ENCODE measurements at regions not wholly inside any gene's neighbourhood (a gene's known extent, or its start where the extent isn't known, plus 50 kb on each side); places are given as distances from the start of the nearest gene placed in this dataset.
"Not testable (repeated sequence)": the region's sequence is repeated elsewhere in the genome, so short reads cannot be mapped to it uniquely, and the experiment has no call there.

GRCh38 chr13:87952377-87952776 is 281.2 kb downstream of the SLITRK5 start:
- Histone ChIP-seq H3K4me3 (no peak overlapping the region), H3K27ac (no peak overlapping the region), H3K4me1 (replicated peaks in 1 of 2) (peaks cover 0 to 3% of the 10 kb centered on the region in 2 donors)
- WGBS, 10 experiments, result 6 to 100% (median 70%) methylated on average over 1 to 2 of the region's 2 CpGs
- ATAC-seq (replicated peaks in 6 of 8), result no peak
- in situ Hi-C loops (cut with MboI; ENCODE audit: low pct_unique_long_range_greater_than_20kb in 2 of 9, low sequenced_read_pairs in 9 of 9, unreplicated experiment in 9 of 9), result no loop called here

- Histone ChIP-seq H3K4me1 (replicated peaks in 1 of 2) (peaks cover 0 to 3% of the 10 kb centered on the region in 2 donors), H3K4me3 (no peak overlapping the region), H3K27ac (no peak overlapping the region)
- in situ Hi-C loops (cut with MboI; ENCODE audit: low pct_unique_long_range_greater_than_20kb in 2 of 9, low sequenced_read_pairs in 9 of 9, unreplicated experiment in 9 of 9), result no loop called here
- peak in 5 of 8 experiments; percentile 16 to 42 (median 29) for ATAC-seq (replicated peaks in 6 of 8)
- WGBS, 10 experiments, result 8 to 100% (median 59%) methylated on average over 1 to 3 of the region's 3 CpGs; no CpG with 5 or more reads in 1 of the 10 experiments
Measured at GRCh38 chr13:87953381-87953780, 282.2 kb downstream of the SLITRK5 start.

GRCh38 chr13:87954091-87954490 is 282.9 kb downstream of the SLITRK5 start:
- H3K4me3 ChIP-seq, result no peak overlapping the region
- H3K27ac ChIP-seq, result no peak overlapping the region
- peak in 5 of 8 experiments; percentile 89 to 96 (median 94) for ATAC-seq (replicated peaks in 6 of 8)
- in situ Hi-C loops (cut with MboI; ENCODE audit: low pct_unique_long_range_greater_than_20kb in 2 of 9, low sequenced_read_pairs in 9 of 9, unreplicated experiment in 9 of 9), result no loop called here
- H3K4me1 ChIP-seq (replicated peaks in 1 of 2), result peaks cover 0 to 3% of the 10 kb centered on the region in 2 donors
- 27 to 86% (median 69%) methylated on average over 1 to 3 of the region's 3 CpGs; no CpG with 5 or more reads in 1 of the 10 experiments for WGBS, 10 experiments

- no peaks in the 10 kb centered on the region for H3K4me1 ChIP-seq (replicated peaks in 1 of 2)
- ATAC-seq (replicated peaks in 6 of 8), result no peak
- in situ Hi-C loops (cut with MboI; ENCODE audit: low pct_unique_long_range_greater_than_20kb in 2 of 9, low sequenced_read_pairs in 9 of 9, unreplicated experiment in 9 of 9), result no loop called here
- H3K4me3 ChIP-seq, result no peak overlapping the region
- WGBS, 10 experiments, result 0 to 100% (median 83%) methylated on average over 1 to 3 of the region's 3 CpGs; no CpG with 5 or more reads in 1 of the 10 experiments
- H3K27ac ChIP-seq, result no peak overlapping the region
Measured at GRCh38 chr13:87961546-87961945, 290.4 kb downstream of the SLITRK5 start.

GRCh38 chr13:87972568-87972967 is 301.4 kb downstream of the SLITRK5 start:
- in situ Hi-C loops (cut with MboI; ENCODE audit: low pct_unique_long_range_greater_than_20kb in 2 of 9, low sequenced_read_pairs in 9 of 9, unreplicated experiment in 9 of 9), result no loop called here
- H3K4me1 ChIP-seq (replicated peaks in 1 of 2), result no peaks in the 10 kb centered on the region
- H3K27ac ChIP-seq, result no peak overlapping the region
- WGBS, 10 experiments, result 6 to 90% (median 43%) methylated on average over 1 of the region's 1 CpG; no CpG with 5 or more reads in 1 of the 10 experiments
- no peak for ATAC-seq (replicated peaks in 6 of 8)
- H3K4me3 ChIP-seq, result no peak overlapping the region

GRCh38 chr13:87975035-87975434 is 303.9 kb downstream of the SLITRK5 start:
- in situ Hi-C loops (cut with MboI; ENCODE audit: low pct_unique_long_range_greater_than_20kb in 2 of 9, low sequenced_read_pairs in 9 of 9, unreplicated experiment in 9 of 9), result no loop called here

GRCh38 chr13:87976650-87977049 is 305.5 kb downstream of the SLITRK5 start:
- H3K27ac ChIP-seq; ATAC-seq (replicated peaks in 6 of 8); in situ Hi-C loops (cut with MboI; ENCODE audit: low pct_unique_long_range_greater_than_20kb in 2 of 9, low sequenced_read_pairs in 9 of 9, unreplicated experiment in 9 of 9); H3K4me3 ChIP-seq; H3K4me1 ChIP-seq (replicated peaks in 1 of 2): not testable (repeated sequence)
- no CpG with 5 or more reads among the region's 26 CpGs for WGBS, 10 experiments

More at GRCh38 chr13:87975035-87975434, 303.9 kb downstream of the SLITRK5 start:
- Histone ChIP-seq H3K4me1 (replicated peaks in 1 of 2) (no peaks in the 10 kb centered on the region), H3K27ac (no peak overlapping the region), H3K4me3 (no peak overlapping the region)
- ATAC-seq (replicated peaks in 6 of 8), result no peak
- 0 to 95% (median 51%) methylated on average over 1 to 4 of the region's 4 CpGs; no CpG with 5 or more reads in 2 of the 10 experiments for WGBS, 10 experiments

GRCh38 chr13:87981416-87981815 is 310.2 kb downstream of the SLITRK5 start:
- Histone ChIP-seq H3K4me1 (replicated peaks in 1 of 2) (no peaks in the 10 kb centered on the region), H3K4me3 (no peak overlapping the region), H3K27ac (no peak overlapping the region)
- ATAC-seq (replicated peaks in 6 of 8), result no peak
- 0 to 96% (median 68%) methylated on average over 2 of the region's 2 CpGs for WGBS, 10 experiments
- in situ Hi-C loops (cut with MboI; ENCODE audit: low pct_unique_long_range_greater_than_20kb in 2 of 9, low sequenced_read_pairs in 9 of 9, unreplicated experiment in 9 of 9), result no loop called here

GRCh38 chr13:87982400-87982799 is 311.2 kb downstream of the SLITRK5 start:
- no peak overlapping the region for H3K4me3 ChIP-seq
- ATAC-seq (replicated peaks in 6 of 8), result no peak
- no peaks in the 10 kb centered on the region for H3K4me1 ChIP-seq (replicated peaks in 1 of 2)
- in situ Hi-C loops (cut with MboI; ENCODE audit: low pct_unique_long_range_greater_than_20kb in 2 of 9, low sequenced_read_pairs in 9 of 9, unreplicated experiment in 9 of 9), result no loop called here
- no peak overlapping the region for H3K27ac ChIP-seq

- ATAC-seq (replicated peaks in 6 of 8), result no peak
- no peaks in the 10 kb centered on the region for H3K4me1 ChIP-seq (replicated peaks in 1 of 2)
- no peak overlapping the region for H3K27ac ChIP-seq
Measured at GRCh38 chr13:87986639-87987250, 315.6 kb downstream of the SLITRK5 start.

GRCh38 chr13:87998081-87998480 is 326.9 kb downstream of the SLITRK5 start:
- WGBS, 10 experiments, result 20 to 100% methylated on average over 1 of the region's 1 CpG; no CpG with 5 or more reads in 8 of the 10 experiments
- Histone ChIP-seq H3K4me3 (no peak overlapping the region), H3K4me1 (replicated peaks in 1 of 2) (no peaks in the 10 kb centered on the region), H3K27ac (no peak overlapping the region)
- in situ Hi-C loops (cut with MboI; ENCODE audit: low pct_unique_long_range_greater_than_20kb in 2 of 9, low sequenced_read_pairs in 9 of 9, unreplicated experiment in 9 of 9), result no loop called here
- no peak for ATAC-seq (replicated peaks in 6 of 8)

More at GRCh38 chr13:87986639-87987250, 315.6 kb downstream of the SLITRK5 start:
- H3K4me3 ChIP-seq, result no peak overlapping the region
- in situ Hi-C loops (cut with MboI; ENCODE audit: low pct_unique_long_range_greater_than_20kb in 2 of 9, low sequenced_read_pairs in 9 of 9, unreplicated experiment in 9 of 9), result no loop called here

GRCh38 chr13:87999240-87999700 is 328.1 kb downstream of the SLITRK5 start:
- WGBS, 10 experiments, result 0 to 100% (median 60%) methylated on average over 1 of the region's 1 CpG; no CpG with 5 or more reads in 3 of the 10 experiments
- Histone ChIP-seq H3K4me3 (no peak overlapping the region), H3K4me1 (replicated peaks in 1 of 2) (no peaks in the 10 kb centered on the region), H3K27ac (no peak overlapping the region)
- in situ Hi-C loops (cut with MboI; ENCODE audit: low pct_unique_long_range_greater_than_20kb in 2 of 9, low sequenced_read_pairs in 9 of 9, unreplicated experiment in 9 of 9), result no loop called here
- no peak for ATAC-seq (replicated peaks in 6 of 8)

- no peak overlapping the region for H3K4me3 ChIP-seq
- in situ Hi-C loops (cut with MboI; ENCODE audit: low pct_unique_long_range_greater_than_20kb in 2 of 9, low sequenced_read_pairs in 9 of 9, unreplicated experiment in 9 of 9), result no loop called here
- no peaks in the 10 kb centered on the region for H3K4me1 ChIP-seq (replicated peaks in 1 of 2)
- ATAC-seq (replicated peaks in 6 of 8), result peak in 1 of 8 experiments; percentile 36
- 20 to 100% (median 75%) methylated on average over 1 of the region's 1 CpG; no CpG with 5 or more reads in 6 of the 10 experiments for WGBS, 10 experiments
- H3K27ac ChIP-seq, result no peak overlapping the region
Measured at GRCh38 chr13:87999788-88000187, 328.6 kb downstream of the SLITRK5 start.

- WGBS, 10 experiments, result 87 to 100% methylated on average over 1 to 2 of the region's 3 CpGs; no CpG with 5 or more reads in 8 of the 10 experiments
- in situ Hi-C loops (cut with MboI; ENCODE audit: low pct_unique_long_range_greater_than_20kb in 2 of 9, low sequenced_read_pairs in 9 of 9, unreplicated experiment in 9 of 9), result no loop called here
- no peaks in the 10 kb centered on the region for H3K4me1 ChIP-seq (replicated peaks in 1 of 2)
- ATAC-seq (replicated peaks in 6 of 8), result peak in 1 of 8 experiments; percentile 55
- no peak overlapping the region for H3K4me3 ChIP-seq
- H3K27ac ChIP-seq, result no peak overlapping the region
Measured at GRCh38 chr13:88000239-88000638, 329.1 kb downstream of the SLITRK5 start.
